Lower leg skin (tissue), 3 donors: ENCODE measurements at regions not wholly inside any gene's neighbourhood (a gene's known extent, or its start where the extent isn't known, plus 50 kb on each side); places are given as distances from the start of the nearest gene placed in this dataset.

Experiments used
- CTCF ChIP-seq, 3 donors: fragments of 450-650 bp; IDR thresholded peaks; one replicate each; pipeline ENCODE4 v1.5.1; 2016; ENCODE audit warnings: antibody characterized with exemption in 3 of 3, mild to moderate bottlenecking in 3 of 3, moderate library complexity in 2 of 3
- POLR2A ChIP-seq, 2 donors: fragments of 450-650 bp; IDR thresholded peaks; one replicate each; pipeline ENCODE4 v1.6.1; 2016 to 2017; ENCODE audit warnings: antibody characterized with exemption in 2 of 2, mild to moderate bottlenecking in 1 of 2, moderate library complexity in 1 of 2

- no peak for TF ChIP-seq CTCF (IDR thresholded peaks at IDR 0.05)
- TF ChIP-seq POLR2A (IDR thresholded peaks at IDR 0.05), result no peak
These were observed 64.1 kb downstream of the CCNE1 start for GRCh38 chr19:29875931-29876330.
